Smooth muscle cell (in vitro differentiated cells): ENCODE measurements at regions not wholly inside any gene's neighbourhood (a gene's known extent, or its start where the extent isn't known, plus 50 kb on each side); places are given as distances from the start of the nearest gene placed in this dataset.

ENCODE experiments used
- DNase-seq: peaks from one replicate; lab custom pipeline; 2025; ENCODE audit not compliant: unreplicated experiment; lab: John Stamatoyannopoulos, UW
- H2AFZ ChIP-seq: fragments of 200-600 bp; sonication (generic); 2 replicates; pipeline ENCODE4 v1.6.0; 2016; ENCODE audit warnings: antibody characterized with exemption, low read depth, mild to moderate bottlenecking
- H3F3A ChIP-seq: fragments of 200-600 bp; sonication (generic); 2 replicates; pipeline ENCODE4 v1.6.0; 2017; ENCODE audit warnings: antibody characterized with exemption, low read depth
- H3K27ac ChIP-seq: fragments of 200-600 bp; sonication (generic); 2 replicates; pipeline ENCODE4 v1.5.1; 2016; ENCODE audit warnings: low read depth, mild to moderate bottlenecking
- H3K27me3 ChIP-seq: fragments of 200-600 bp; sonication (generic); 2 replicates; pipeline ENCODE4 v1.6.1; 2016; ENCODE audit warnings: low read depth, mild to moderate bottlenecking
- H3K36me3 ChIP-seq: fragments of 200-600 bp; sonication (generic); 2 replicates; pipeline ENCODE4 v1.5.1; 2016; ENCODE audit warnings: low read depth
- H3K4me1 ChIP-seq: fragments of 200-600 bp; sonication (generic); 2 replicates; pipeline ENCODE4 v1.5.1; 2016; ENCODE audit warnings: low read depth
- H3K4me2 ChIP-seq: fragments of 200-600 bp; sonication (generic); 2 replicates; pipeline ENCODE4 v1.6.0; 2016; ENCODE audit warnings: mild to moderate bottlenecking
- H3K4me3 ChIP-seq: fragments of 200-600 bp; sonication (generic); 2 replicates; pipeline ENCODE4 v1.5.1; 2016; ENCODE audit warnings: mild to moderate bottlenecking
- H3K79me2 ChIP-seq: fragments of 200-600 bp; sonication (generic); 2 replicates; pipeline ENCODE4 v1.6.0; 2016; ENCODE audit warnings: low read depth, mild to moderate bottlenecking
- H3K9ac ChIP-seq: fragments of 200-600 bp; sonication (generic); 2 replicates; pipeline ENCODE4 v1.6.0; 2016; ENCODE audit warnings: low read depth
- H3K9me3 ChIP-seq: fragments of 200-600 bp; sonication (generic); replicated peaks from 2 replicates; pipeline ENCODE4 v1.5.1; 2016; ENCODE audit warnings: low read depth
- H4K20me1 ChIP-seq: fragments of 200-600 bp; sonication (generic); 2 replicates; pipeline ENCODE4 v1.6.0; 2016; ENCODE audit warnings: low read depth
- CTCF ChIP-seq: fragments of 200-600 bp; sonication (generic); IDR thresholded peaks from 2 replicates; pipeline ENCODE4 v1.5.1; 2017; ENCODE audit warnings: borderline replicate concordance, mild to moderate bottlenecking, antibody characterized with exemption; ENCODE audit not compliant: insufficient read depth, poor library complexity, severe bottlenecking
- WGBS: methylation state at CpG from one replicate; pipeline ENCODE4 v1.1.7; 2016; ENCODE audit warnings: low lambda C conversion rate; 5-methylcytosine and 5-hydroxymethylcytosine counted together

GRCh38 chr12:76694369-76694768, 69.5 kb upstream of the ZDHHC17 start:
- H3K27ac ChIP-seq: no peak overlapping the region
- TF ChIP-seq CTCF: no peak
- H3F3A ChIP-seq: peaks cover 7% of the 10 kb centered on the region
- H2AFZ ChIP-seq: no peak overlapping the region
- H3K4me1 ChIP-seq: peaks cover 27% of the 10 kb centered on the region
- no peak overlapping the region for H3K4me2 ChIP-seq
- DNase-seq: no peak
- 97% methylated on average over 7 of the region's 7 CpGs for WGBS
- no peak overlapping the region for H3K9ac ChIP-seq
- no peaks in the 10 kb centered on the region for H4K20me1 ChIP-seq
- H3K27me3 ChIP-seq: no peaks in the 10 kb centered on the region
- no peak overlapping the region for H3K4me3 ChIP-seq
- no peaks in the 10 kb centered on the region for H3K36me3 ChIP-seq
- no peaks in the 10 kb centered on the region for H3K79me2 ChIP-seq
- H3K9me3 ChIP-seq: no peaks in the 10 kb centered on the region

- H3K27me3 ChIP-seq: no peaks in the 10 kb centered on the region
- no peaks in the 10 kb centered on the region for H4K20me1 ChIP-seq
- H3K4me2 ChIP-seq: no peak overlapping the region
- H3K36me3 ChIP-seq: no peaks in the 10 kb centered on the region
- no peak overlapping the region for H2AFZ ChIP-seq
- H3K79me2 ChIP-seq: no peaks in the 10 kb centered on the region
- no peak overlapping the region for H3K9ac ChIP-seq
- TF ChIP-seq CTCF: no peak
- peaks cover 7% of the 10 kb centered on the region for H3F3A ChIP-seq
- H3K4me3 ChIP-seq: no peak overlapping the region
- H3K27ac ChIP-seq: no peak overlapping the region
- 73% methylated on average over 4 of the region's 4 CpGs for WGBS
- DNase-seq: no peak
- H3K4me1 ChIP-seq: peaks cover 27% of the 10 kb centered on the region
- no peaks in the 10 kb centered on the region for H3K9me3 ChIP-seq
Measured at GRCh38 chr12:76696186-76696585, 67.7 kb upstream of the ZDHHC17 start.

GRCh38 chr12:76697849-76698248, 66.1 kb upstream of the ZDHHC17 start:
- TF ChIP-seq CTCF: no peak
- no peaks in the 10 kb centered on the region for H4K20me1 ChIP-seq
- H3K9ac ChIP-seq: no peak overlapping the region
- H3K27ac ChIP-seq: no peak overlapping the region
- 90% methylated on average over 3 of the region's 3 CpGs for WGBS
- H3K4me3 ChIP-seq: no peak overlapping the region
- peaks cover 20% of the 10 kb centered on the region for H3K4me1 ChIP-seq
- H3K36me3 ChIP-seq: no peaks in the 10 kb centered on the region
- H3K27me3 ChIP-seq: no peaks in the 10 kb centered on the region
- H2AFZ ChIP-seq: no peak overlapping the region
- no peaks in the 10 kb centered on the region for H3F3A ChIP-seq
- no peaks in the 10 kb centered on the region for H3K9me3 ChIP-seq
- H3K79me2 ChIP-seq: no peaks in the 10 kb centered on the region
- no peak for DNase-seq
- no peak overlapping the region for H3K4me2 ChIP-seq

- no peaks in the 10 kb centered on the region for H3K36me3 ChIP-seq
- no peak overlapping the region for H3K4me2 ChIP-seq
- no peak overlapping the region for H3K9ac ChIP-seq
- H3K9me3 ChIP-seq: no peaks in the 10 kb centered on the region
- H3K27ac ChIP-seq: no peak overlapping the region
- H3F3A ChIP-seq: no peaks in the 10 kb centered on the region
- DNase-seq: no peak
- no peaks in the 10 kb centered on the region for H3K79me2 ChIP-seq
- no peaks in the 10 kb centered on the region for H3K27me3 ChIP-seq
- peaks cover 20% of the 10 kb centered on the region for H3K4me1 ChIP-seq
- H4K20me1 ChIP-seq: no peaks in the 10 kb centered on the region
- WGBS: 71% methylated on average over 1 of the region's 1 CpG
- no peak for TF ChIP-seq CTCF
- H2AFZ ChIP-seq: no peak overlapping the region
- no peak overlapping the region for H3K4me3 ChIP-seq
Measured at GRCh38 chr12:76698316-76698715, 65.6 kb upstream of the ZDHHC17 start.
